Brain pericyte (primary cell): ENCODE measurements at regions not wholly inside any gene's neighbourhood (a gene's known extent, or its start where the extent isn't known, plus 50 kb on each side); places are given as distances from the start of the nearest gene placed in this dataset.

Experiments
- DNase-seq: peaks from one replicate; pipeline ENCODE4 v3.0.0-alpha.2; 2012; ENCODE audit warnings: low read depth, low spot score

DNA sequence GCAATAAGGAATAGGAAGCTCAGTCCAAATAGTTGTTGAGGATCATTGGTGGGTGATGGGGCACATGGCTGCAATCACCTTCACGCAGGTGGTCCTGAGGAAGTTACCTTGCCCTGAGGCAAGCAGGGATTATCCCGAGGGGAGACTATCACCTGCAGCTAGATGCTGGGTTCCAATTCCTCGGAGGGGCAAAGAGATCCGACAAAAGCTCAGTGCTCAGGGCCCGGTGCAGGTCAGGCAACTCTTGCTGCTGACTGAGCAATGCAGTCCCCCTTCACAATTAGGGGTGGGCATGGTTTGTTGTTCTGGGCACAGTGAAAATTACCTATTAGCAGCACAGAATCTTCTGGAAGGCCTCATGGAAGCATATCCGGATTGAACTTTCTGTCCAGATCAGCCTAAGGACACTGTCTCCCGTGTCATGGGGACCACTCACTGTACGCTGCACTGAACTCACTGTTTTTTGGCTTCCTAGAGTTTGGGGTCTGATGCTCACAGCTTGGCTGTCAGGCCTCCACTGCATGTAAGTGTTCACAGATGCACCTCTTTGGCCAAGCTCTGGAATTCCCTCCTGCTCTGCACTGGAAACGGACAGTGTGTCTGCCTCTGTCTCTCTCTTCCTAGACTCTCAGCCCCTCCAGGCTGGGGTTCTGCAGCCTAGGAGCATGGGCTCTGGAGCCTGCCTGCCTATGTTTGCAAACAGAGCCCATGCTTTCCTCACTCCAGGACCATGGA, 372.7 kb downstream of the ZNF536 start:
- DNase-seq, result no peak

DNA sequence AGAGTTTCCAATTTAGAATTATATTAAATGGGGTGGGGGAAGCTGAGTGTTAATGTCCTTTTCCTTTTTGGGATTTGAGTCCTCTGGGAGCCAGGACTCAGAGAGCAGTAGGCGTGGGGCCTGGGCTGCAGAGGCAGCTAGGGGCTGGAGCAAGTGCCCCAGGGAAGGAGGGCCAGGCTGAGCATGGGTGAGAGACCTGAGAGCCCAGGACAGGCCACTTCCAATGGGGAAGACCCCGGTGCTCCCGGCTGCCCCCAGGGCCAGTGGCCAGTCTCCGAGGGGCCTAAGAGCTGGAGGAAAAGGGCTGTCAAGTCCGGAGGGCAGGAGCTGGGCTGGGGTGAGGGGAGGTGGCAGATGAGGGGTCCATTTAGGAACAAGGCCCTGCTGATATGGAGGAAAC, 371.5 kb downstream of the ZNF536 start:
- DNase-seq, result no peak

GRCh38 chr19:30743011-30743410, 370.8 kb downstream of the ZNF536 start:
- DNase-seq, result no peak

GRCh38 chr19:30742406-30742938, 370.3 kb downstream of the ZNF536 start:
- no peak for DNase-seq

DNA sequence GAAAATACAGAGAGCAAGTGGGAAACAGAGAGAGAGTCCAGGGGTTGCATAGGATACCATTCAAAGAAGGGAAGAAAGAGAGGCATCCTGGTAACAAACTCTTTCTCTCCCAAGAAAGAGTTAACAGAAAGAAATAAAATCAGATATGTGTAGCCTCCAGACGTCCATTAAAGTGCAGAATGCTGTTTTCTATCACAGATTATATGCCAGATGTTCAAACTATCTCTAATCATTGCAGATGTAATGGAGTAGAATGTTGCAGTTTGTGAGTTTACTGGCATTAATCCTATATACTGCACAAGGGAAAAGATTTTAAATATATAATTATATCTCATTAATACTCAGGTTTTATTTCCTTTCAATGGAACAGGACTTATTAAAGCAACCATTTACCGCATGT, 369.4 kb downstream of the ZNF536 start:
- no peak for DNase-seq

GRCh38 chr19:30739394-30739793, 367.2 kb downstream of the ZNF536 start:
- no peak for DNase-seq

- DNase-seq, result no peak
Observed at GRCh38 chr19:30738047-30738446, 365.9 kb downstream of the ZNF536 start.

GRCh38 chr19:30734669-30735068, 362.5 kb downstream of the ZNF536 start:
- DNase-seq, result no peak

- DNase-seq, result no peak
Observed at GRCh38 chr19:30733826-30734550, 361.8 kb downstream of the ZNF536 start.

DNA sequence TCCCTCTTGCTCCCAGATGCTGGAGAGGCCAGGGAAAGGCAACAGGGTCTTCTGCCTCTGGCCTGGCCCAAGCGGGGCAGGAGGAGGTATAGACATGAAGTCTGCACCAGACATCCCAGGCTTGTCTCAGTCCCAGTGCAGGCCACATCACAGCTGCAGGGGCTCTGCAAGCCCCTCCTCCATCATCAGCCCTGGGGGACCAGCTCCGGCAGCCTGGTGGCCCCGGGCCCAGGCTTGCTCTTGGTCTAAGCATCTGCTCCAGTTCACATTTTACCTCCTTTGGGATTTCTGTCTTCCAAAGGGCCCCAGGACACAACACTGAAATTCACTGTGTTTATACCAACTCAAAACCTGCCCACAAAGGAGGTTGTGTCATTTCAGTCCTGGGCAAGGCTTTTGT, 359.4 kb downstream of the ZNF536 start:
- no peak for DNase-seq

DNA sequence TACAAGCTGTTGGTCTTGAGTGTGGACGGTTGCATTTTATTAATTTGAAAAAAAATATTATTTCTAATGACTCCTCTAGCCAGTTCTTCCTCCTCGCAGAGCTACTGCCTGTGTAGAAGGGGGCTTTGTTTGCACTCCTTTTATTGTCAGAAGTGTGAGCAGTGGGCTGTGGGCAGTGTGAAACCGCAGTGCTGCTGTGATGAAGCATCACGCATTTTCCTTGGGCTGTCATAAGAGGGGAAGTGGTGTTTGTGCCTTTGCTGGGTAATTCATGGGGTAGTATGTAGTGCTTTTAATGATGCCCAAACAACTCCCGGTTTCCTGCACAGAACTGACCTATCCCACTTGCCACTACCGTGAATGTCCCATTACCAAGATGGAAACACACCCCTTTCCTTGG, 357.3 kb downstream of the ZNF536 start:
- DNase-seq, result no peak

- DNase-seq, result no peak
Observed at GRCh38 chr19:30722761-30723160, 350.6 kb downstream of the ZNF536 start.

- DNase-seq, result no peak
Observed at GRCh38 chr19:30722186-30722585, 350.0 kb downstream of the ZNF536 start.

GRCh38 chr19:30719999-30720345, 347.8 kb downstream of the ZNF536 start:
- no peak for DNase-seq

DNA sequence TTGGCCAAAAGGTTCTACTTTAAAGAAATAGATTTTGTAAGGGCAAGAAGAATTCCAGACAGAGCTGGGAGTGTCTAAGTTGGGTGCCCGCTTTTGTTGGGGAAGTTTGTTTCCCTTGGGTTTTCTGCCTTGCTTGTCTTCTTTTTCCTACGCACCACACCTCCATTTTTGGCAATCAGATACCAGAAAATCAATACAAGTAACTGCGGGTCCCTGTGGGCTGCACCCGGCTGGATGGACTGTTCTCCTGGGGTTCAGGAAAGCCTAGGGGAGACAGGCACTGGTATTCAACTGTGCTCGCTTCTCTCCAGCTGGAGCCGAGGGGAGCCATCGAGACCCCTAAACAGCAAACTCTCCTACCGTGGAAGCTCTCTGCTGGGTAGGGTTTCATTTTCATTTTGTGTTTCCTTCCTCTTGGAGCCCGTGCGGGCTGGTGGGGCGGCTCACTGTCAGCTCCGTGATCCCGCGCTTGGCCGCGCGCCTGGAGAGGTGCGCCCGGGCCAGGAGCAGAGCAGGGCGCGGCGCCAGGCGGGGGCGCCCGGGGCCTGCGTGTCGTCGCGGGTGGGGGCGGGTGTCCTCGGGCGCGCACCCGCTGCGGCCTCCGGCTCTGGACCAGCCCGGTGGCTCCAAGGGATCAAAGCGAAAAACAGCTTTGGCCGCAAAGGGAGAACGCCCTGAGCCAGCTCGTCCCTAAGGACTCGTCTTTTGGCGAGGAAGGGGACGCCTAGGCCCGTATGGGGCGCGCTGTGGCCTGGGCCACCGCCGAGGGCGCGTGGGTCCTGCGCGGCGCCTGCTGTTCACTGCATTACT, 347.2 kb downstream of the ZNF536 start:
- no peak for DNase-seq

DNA sequence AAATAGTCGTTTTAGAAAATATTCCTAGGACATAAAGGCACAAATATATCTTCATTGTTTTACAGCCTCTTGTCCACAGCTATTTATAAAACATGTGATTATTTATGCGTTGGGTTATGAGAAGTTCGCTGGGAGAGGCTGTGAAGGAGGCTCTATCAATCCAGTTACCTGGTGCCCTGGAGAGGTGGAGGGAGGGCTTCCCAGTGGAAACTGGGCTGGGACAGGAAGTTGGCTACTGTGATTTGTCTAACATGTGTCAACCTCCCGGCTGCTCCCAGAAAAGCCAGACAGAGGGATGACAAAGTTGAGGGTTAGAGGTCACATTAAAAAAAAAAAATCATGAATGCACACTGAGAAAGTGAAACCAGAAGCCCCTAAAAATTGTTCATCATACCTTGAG, 346.5 kb downstream of the ZNF536 start:
- no peak for DNase-seq

GRCh38 chr19:30718014-30718413, 345.8 kb downstream of the ZNF536 start:
- no peak for DNase-seq

DNA sequence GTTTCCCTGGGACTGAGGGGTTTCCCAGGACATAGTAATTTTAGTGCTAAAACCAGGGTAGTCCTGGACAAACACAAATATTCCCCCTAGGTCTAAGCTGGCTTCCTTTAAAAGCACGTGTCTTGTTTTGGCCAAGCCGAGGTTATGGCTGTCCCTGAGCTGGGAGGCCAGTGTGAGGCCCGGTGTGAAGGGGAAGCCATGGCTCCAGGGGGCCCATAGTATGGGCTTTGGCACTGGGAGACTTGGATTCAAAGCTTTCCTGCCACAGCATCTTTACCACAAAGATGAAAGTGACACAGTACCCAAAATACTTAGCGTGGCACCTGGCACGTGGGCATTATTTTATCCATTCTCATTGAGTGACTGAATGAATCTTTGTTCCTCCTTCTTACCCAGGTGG, 345.2 kb downstream of the ZNF536 start:
- no peak for DNase-seq

DNA sequence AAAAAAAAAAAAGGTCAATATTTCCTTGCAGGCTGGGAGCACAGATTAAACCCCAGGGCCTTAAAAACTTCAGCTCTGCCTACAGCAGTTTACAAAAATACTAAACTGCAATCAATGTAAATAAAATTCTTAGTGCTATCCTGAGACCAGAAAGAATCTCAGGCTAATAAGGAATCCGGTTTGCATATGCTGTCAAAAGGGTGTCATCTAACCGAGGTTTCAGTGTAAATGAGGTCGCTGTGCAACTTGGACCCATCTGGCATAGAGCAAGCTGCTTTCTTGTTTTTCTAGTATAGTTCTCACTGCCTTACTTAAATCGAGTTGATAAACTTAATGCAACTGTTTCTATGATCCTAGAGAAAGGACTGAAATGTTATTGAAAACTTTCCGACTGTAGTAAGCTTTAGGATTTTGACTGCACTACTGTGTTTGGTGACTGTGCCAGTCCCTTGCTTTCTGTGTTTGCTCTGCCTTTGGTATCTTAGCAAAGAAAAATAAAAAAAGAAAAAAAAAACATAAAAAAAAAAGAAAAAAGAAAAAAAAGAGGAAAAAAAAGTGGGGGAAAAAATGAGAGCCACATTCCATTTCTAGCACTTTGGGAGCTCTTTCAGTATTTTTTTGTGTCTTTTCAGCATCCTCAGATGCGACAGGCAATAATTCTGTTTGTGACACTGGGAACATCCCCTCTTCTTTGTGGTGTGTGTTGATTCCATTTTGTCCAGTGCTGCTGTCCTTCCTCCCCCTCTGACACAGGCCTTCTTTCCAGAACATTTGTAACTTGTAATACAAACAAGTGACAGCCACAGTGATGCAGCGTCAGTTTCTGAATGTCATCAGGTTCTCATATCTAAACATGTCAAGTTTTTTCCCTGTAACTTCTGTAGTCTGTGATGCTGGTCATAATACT, 340.5 kb downstream of the ZNF536 start:
- no peak for DNase-seq

- DNase-seq, result no peak
Observed at GRCh38 chr19:30711826-30712225, 339.6 kb downstream of the ZNF536 start.

DNA sequence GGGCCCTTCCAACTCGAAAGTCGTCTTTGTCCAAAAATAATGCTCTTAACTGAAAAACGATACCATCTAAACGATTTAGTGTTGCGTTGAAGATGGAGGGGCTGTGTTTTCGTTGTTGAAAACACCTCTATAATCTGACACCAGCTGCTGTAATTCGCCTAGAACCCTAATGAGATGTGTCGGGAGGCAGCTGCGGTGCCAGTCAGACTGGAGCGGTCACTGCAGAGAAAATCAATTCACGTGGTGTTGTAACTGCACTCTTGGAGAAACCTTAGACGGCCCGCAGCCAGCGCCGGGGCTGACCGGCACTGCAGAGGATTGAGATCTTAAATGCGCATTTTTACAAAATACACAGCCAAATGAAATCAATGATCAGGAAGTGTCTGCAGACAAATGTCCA, 339.1 kb downstream of the ZNF536 start:
- DNase-seq, result no peak
